ENCODE measurements at regions not wholly inside any gene's neighbourhood (a gene's known extent, or its start where the extent isn't known, plus 50 kb on each side); places are given as distances from the start of the nearest gene placed in this dataset.

DNA sequence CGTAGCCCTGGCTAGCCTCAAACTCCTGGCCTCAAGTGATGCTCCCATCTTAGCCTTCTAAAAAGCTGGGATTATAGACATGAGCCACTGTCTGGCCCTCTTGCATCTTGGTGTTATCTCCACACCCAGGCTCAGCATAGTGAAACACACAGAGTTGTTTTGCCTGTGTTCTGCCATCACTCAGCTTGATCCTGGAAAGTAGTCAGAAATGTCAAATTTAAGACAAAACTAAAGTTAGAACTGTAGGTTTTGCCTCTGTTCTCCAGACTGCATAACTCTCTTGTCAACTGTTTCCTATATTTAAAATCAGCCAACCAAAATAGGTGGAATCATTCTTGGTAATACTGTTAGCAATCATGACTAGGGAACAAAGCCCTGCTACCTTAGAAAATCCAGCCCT is 72.1 kb upstream of the GULP1 start:
- Histone ChIP-seq H3K27ac (no peak overlapping the region), H3K36me3 (ENCODE audit: low read depth, missing control alignments) (no peaks in the 10 kb centered on the region), H3K4me3 (no peak overlapping the region), H3K9me3 (no peaks in the 10 kb centered on the region), H3K4me1 (no peaks in the 10 kb centered on the region), H3K27me3 (no peaks in the 10 kb centered on the region)
- no peak for TF ChIP-seq POLR2A (IDR thresholded peaks at IDR 0.05)
- no peak for DNase-seq
- intact Hi-C loops (cut with DNase I; ENCODE audit: low total_unique reads), result no loop called here
- 100% methylated on average over 1 of the region's 1 CpG for WGBS, 2 donors

GRCh38 chr2:188220535-188220934 is 71.1 kb upstream of the GULP1 start:
- Histone ChIP-seq H3K4me3 (no peak overlapping the region), H3K4me1 (no peaks in the 10 kb centered on the region), H3K36me3 (ENCODE audit: low read depth, missing control alignments) (no peaks in the 10 kb centered on the region), H3K27ac (no peak overlapping the region), H3K27me3 (no peaks in the 10 kb centered on the region), H3K9me3 (no peaks in the 10 kb centered on the region)
- 93 to 94% methylated on average over 2 of the region's 2 CpGs for WGBS, 2 donors
- intact Hi-C loops (cut with DNase I; ENCODE audit: low total_unique reads), result no loop called here
- DNase-seq, result no peak
- TF ChIP-seq, protein P1, sequence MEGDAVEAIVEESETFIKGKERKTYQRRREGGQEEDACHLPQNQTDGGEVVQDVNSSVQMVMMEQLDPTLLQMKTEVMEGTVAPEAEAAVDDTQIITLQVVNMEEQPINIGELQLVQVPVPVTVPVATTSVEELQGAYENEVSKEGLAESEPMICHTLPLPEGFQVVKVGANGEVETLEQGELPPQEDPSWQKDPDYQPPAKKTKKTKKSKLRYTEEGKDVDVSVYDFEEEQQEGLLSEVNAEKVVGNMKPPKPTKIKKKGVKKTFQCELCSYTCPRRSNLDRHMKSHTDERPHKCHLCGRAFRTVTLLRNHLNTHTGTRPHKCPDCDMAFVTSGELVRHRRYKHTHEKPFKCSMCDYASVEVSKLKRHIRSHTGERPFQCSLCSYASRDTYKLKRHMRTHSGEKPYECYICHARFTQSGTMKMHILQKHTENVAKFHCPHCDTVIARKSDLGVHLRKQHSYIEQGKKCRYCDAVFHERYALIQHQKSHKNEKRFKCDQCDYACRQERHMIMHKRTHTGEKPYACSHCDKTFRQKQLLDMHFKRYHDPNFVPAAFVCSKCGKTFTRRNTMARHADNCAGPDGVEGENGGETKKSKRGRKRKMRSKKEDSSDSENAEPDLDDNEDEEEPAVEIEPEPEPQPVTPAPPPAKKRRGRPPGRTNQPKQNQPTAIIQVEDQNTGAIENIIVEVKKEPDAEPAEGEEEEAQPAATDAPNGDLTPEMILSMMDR (IDR thresholded peaks at IDR 0.05), result no peak
- TF ChIP-seq POLR2A (IDR thresholded peaks at IDR 0.05), result no peak

- Histone ChIP-seq H3K4me3 (no peak overlapping the region), H3K36me3 (ENCODE audit: low read depth, missing control alignments) (no peaks in the 10 kb centered on the region), H3K9me3 (no peaks in the 10 kb centered on the region), H3K4me1 (no peaks in the 10 kb centered on the region), H3K27ac (no peak overlapping the region), H3K27me3 (no peaks in the 10 kb centered on the region)
- no peak for DNase-seq
- no peak for TF ChIP-seq POLR2A (IDR thresholded peaks at IDR 0.05)
- TF ChIP-seq, protein P1 (IDR thresholded peaks at IDR 0.05), result no peak
- 74 to 85% methylated on average over 8 of the region's 8 CpGs for WGBS, 2 donors
- intact Hi-C loops (cut with DNase I; ENCODE audit: low total_unique reads), result no loop called here
These were observed 64.0 kb upstream of the GULP1 start for GRCh38 chr2:188227713-188228112.

GRCh38 chr2:188235364-188235763 is 56.3 kb upstream of the GULP1 start:
- no peak for DNase-seq
- no peak overlapping the region for H3K27ac ChIP-seq
- intact Hi-C loops (cut with DNase I; ENCODE audit: low total_unique reads), result no loop called here
- no peaks in the 10 kb centered on the region for H3K27me3 ChIP-seq
- no peaks in the 10 kb centered on the region for H3K9me3 ChIP-seq
- WGBS, 2 donors, result 87 to 90% methylated on average over 5 of the region's 5 CpGs
- no peak overlapping the region for H3K4me3 ChIP-seq
- TF ChIP-seq POLR2A (IDR thresholded peaks at IDR 0.05), result no peak
- TF ChIP-seq, protein P1 (IDR thresholded peaks at IDR 0.05), result no peak
- H3K4me1 ChIP-seq, result no peaks in the 10 kb centered on the region
- H3K36me3 ChIP-seq (ENCODE audit: low read depth, missing control alignments), result no peaks in the 10 kb centered on the region

DNA sequence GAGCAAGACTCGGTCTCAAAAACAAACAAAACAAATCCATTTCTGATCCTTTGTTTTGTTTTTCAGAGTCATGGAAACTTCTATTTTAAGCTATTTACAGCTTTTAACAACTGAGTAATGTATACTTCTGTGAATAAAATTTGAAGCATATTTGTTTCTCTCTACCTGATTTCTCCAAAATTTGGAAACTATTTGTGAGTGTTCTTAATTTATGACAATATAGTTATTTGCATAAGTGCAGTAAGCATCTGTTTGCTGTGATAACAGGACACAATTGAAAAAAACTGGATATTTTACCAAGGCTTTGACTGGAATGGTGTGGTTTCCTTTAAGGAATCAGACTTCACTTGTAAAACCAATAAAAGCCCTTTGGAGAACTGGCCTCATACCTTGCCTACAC is 53.3 kb upstream of the GULP1 start:
- H3K4me3 ChIP-seq, result no peak overlapping the region
- intact Hi-C loops (cut with DNase I; ENCODE audit: low total_unique reads), result no loop called here
- TF ChIP-seq, protein P1 (IDR thresholded peaks at IDR 0.05), result no peak
- no peak for TF ChIP-seq POLR2A (IDR thresholded peaks at IDR 0.05)
- 0% methylated on average over 1 of the region's 1 CpG for WGBS, 2 donors
- no peak overlapping the region for H3K27ac ChIP-seq
- no peaks in the 10 kb centered on the region for H3K4me1 ChIP-seq
- no peaks in the 10 kb centered on the region for H3K9me3 ChIP-seq
- H3K27me3 ChIP-seq, result no peaks in the 10 kb centered on the region
- no peaks in the 10 kb centered on the region for H3K36me3 ChIP-seq (ENCODE audit: low read depth, missing control alignments)
- no peak for DNase-seq

Data from testis (tissue), 2 donors.